K562 (cell line): ENCODE measurements at regions not wholly inside any gene's neighbourhood (a gene's known extent, or its start where the extent isn't known, plus 50 kb on each side); places are given as distances from the start of the nearest gene placed in this dataset.

ENCODE experiments used
- ATAC-seq: fragments of 200-7000 bp; cut with Tn5 transposase; 3 replicates; pipeline ENCODE4 v1.9.1; 2020; ENCODE audit warnings: moderate library complexity
- BruUV-seq: library from RNA; stranded (reverse); fragments of 400-500 nt; replicated peaks from 2 replicates; lab custom pipeline; 2021; lab: Mats Ljungman, UMichigan
- CTCF ChIA-PET: fragments of 300-600 bp; formaldehyde crosslinking; extraction: SDS; loops from one replicate; lab custom pipeline; 2021; ENCODE audit warnings: low intra/inter-chr PET ratio; lab: Yijun Ruan, JAX
- POLR2A ChIA-PET: fragments of 300-600, 350-650 bp; sonication (Branson Sonifier 250); formaldehyde crosslinking; extraction: SDS; loops from one replicate; lab custom pipeline; 2021; ENCODE audit warnings: antibody characterized with exemption, inconsistent platforms; lab: Yijun Ruan, JAX
- DNase-seq, 4 experiments: peaks; one replicate each; pipeline versions ENCODE4 v3.0.0 to v3.0.0-alpha.2; 2011 to 2018; ENCODE audit warnings: low spot score in 3 of 4, mixed read lengths in 3 of 4; ENCODE audit errors: extremely low read depth in 1 of 4
- FAIRE-seq: peaks from 2 replicates; lab custom pipeline; 2011; peaks lifted over from hg19 to GRCh38; lab: Jason Lieb, UNC
- H2AFZ ChIP-seq: 2 replicates; pipeline ENCODE4 v1.6.0; 2011; ENCODE audit warnings: low read depth, low read length, control low read depth, inconsistent platforms
- H3K27ac ChIP-seq: fragments of 200-600 bp; 3 replicates; pipeline ENCODE4 v1.8.0; 2011; ENCODE audit warnings: low read depth, mild to moderate bottlenecking, control low read depth, inconsistent platforms, low read length, moderate library complexity, mixed read lengths; ENCODE audit errors: extremely low read depth
- H3K27me3 ChIP-seq, 2 experiments: fragments of 300-600 bp in 1 of 2; 2 replicates in 1 of 2; 3 replicates in 1 of 2; pipeline versions ENCODE4 v1.6.0 to v1.8.0; 2011; ENCODE audit warnings: inconsistent platforms in 2 of 2, low read length in 2 of 2, mild to moderate bottlenecking in 1 of 2, mixed read lengths in 1 of 2, moderate library complexity in 1 of 2; ENCODE audit not compliant: control insufficient read depth in 2 of 2, insufficient read depth in 2 of 2
- H3K36me3 ChIP-seq: fragments of 300-600 bp; 3 replicates; pipeline ENCODE4 v1.8.0; 2011; ENCODE audit warnings: mild to moderate bottlenecking, low read length, inconsistent platforms; ENCODE audit not compliant: control insufficient read depth, insufficient read depth
- H3K4me1 ChIP-seq, 2 experiments: fragments of 200-600 bp in 1 of 2; replicated peaks in 1 of 2; 2 replicates in 1 of 2; 3 replicates in 1 of 2; pipeline versions ENCODE4 v1.5.1 to v1.8.0; 2011; ENCODE audit warnings: inconsistent platforms in 2 of 2, low read length in 2 of 2, mild to moderate bottlenecking in 1 of 2, mixed read lengths in 1 of 2, moderate library complexity in 1 of 2; ENCODE audit not compliant: control insufficient read depth in 2 of 2, insufficient read depth in 2 of 2
- H3K4me2 ChIP-seq: 2 replicates; pipeline ENCODE4 v1.6.1; 2011; ENCODE audit warnings: low read length, control low read depth, inconsistent platforms, mixed read lengths; ENCODE audit not compliant: insufficient read depth
- H3K4me3 ChIP-seq: fragments of 200-600 bp; sonication (generic), shearing (Covaris generic); 2 replicates; pipeline ENCODE4 v1.5.1; 2016; ENCODE audit warnings: control low read depth, inconsistent platforms
- H3K79me2 ChIP-seq: fragments of 200-600 bp; 3 replicates; pipeline ENCODE4 v1.8.0; 2011; ENCODE audit warnings: low read length, inconsistent platforms; ENCODE audit not compliant: control insufficient read depth, insufficient read depth
- H3K9ac ChIP-seq, 2 experiments: 2 replicates each; pipeline versions ENCODE4 v1.6.0 to v1.6.1; 2011; ENCODE audit warnings: low read depth in 2 of 2, low read length in 2 of 2, control low read depth in 1 of 2, inconsistent platforms in 1 of 2, mild to moderate bottlenecking in 1 of 2, mixed read lengths in 1 of 2; ENCODE audit not compliant: insufficient read depth in 1 of 2
- H3K9me1 ChIP-seq: one replicate; pipeline ENCODE4 v1.6.0; 2011; ENCODE audit warnings: inconsistent platforms, mild to moderate bottlenecking, low read length, moderate library complexity; ENCODE audit not compliant: control insufficient read depth, insufficient read depth
- H3K9me3 ChIP-seq: replicated peaks from 2 replicates; pipeline ENCODE4 v1.5.1; 2011; ENCODE audit warnings: low read depth, low read length, inconsistent platforms; ENCODE audit not compliant: control insufficient read depth, insufficient read depth
- H4K20me1 ChIP-seq: replicated peaks from 2 replicates; pipeline ENCODE4 v1.6.1; 2011; ENCODE audit warnings: low read length, inconsistent platforms, mixed read lengths; ENCODE audit not compliant: control insufficient read depth, insufficient read depth
- CBFA2T3 ChIP-seq: fragments of 450-650 bp; IDR thresholded peaks from 2 replicates; pipeline ENCODE4 v1.6.1; 2017
- DACH1 ChIP-seq: fragments of 450-650 bp; IDR thresholded peaks from 2 replicates; pipeline ENCODE4 v1.6.1; 2018; ENCODE audit not compliant: partially characterized antibody
- ERF ChIP-seq: fragments of 450-650 bp; formaldehyde crosslinking; IDR thresholded peaks from 2 replicates; pipeline ENCODE4 v1.4.0; 2020; ENCODE audit warnings: mild to moderate bottlenecking, mixed read lengths
- FOXK1 ChIP-seq: sonication (generic); formaldehyde crosslinking; IDR thresholded peaks from 2 replicates; pipeline ENCODE4 v1.8.0; 2022; ENCODE audit warnings: missing genetic modification reagents, mild to moderate bottlenecking, borderline replicate concordance
- HIVEP1 ChIP-seq: fragments of 250-450 bp; sonication (Bioruptor Pico); IDR thresholded peaks from 2 replicates; pipeline ENCODE4 v1.4.0; 2020; ENCODE audit warnings: mild to moderate bottlenecking
- MAZ ChIP-seq, 2 experiments: fragments of 450-650 bp in 1 of 2; sonication (generic) in 1 of 2; formaldehyde crosslinking; IDR thresholded peaks in 1 of 2; conservative IDR thresholded peaks in 1 of 2; 2 replicates each; pipeline versions ENCODE4 v1.4.0 to v1.5.0; 2020; ENCODE audit warnings: mild to moderate bottlenecking in 1 of 2, missing genetic modification reagents in 1 of 2
- PPARD ChIP-seq: fragments of 250-450 bp; sonication (Bioruptor Pico); IDR thresholded peaks from 2 replicates; pipeline ENCODE4 v1.8.0; 2022; ENCODE audit warnings: inconsistent platforms, mild to moderate bottlenecking, moderate library complexity
- SREBF1 ChIP-seq: fragments of 150-350 bp; IDR thresholded peaks from 2 replicates; pipeline ENCODE4 v1.6.1; 2014; ENCODE audit warnings: antibody characterized with exemption, low read depth, low read length, borderline replicate concordance
- TCF7 ChIP-seq: sonication (generic); IDR thresholded peaks from 2 replicates; pipeline ENCODE4 v1.6.1; 2016; ENCODE audit warnings: antibody characterized with exemption, borderline replicate concordance
- ZFX ChIP-seq: sonication (generic); formaldehyde crosslinking; IDR thresholded peaks from 2 replicates; pipeline ENCODE4 v1.8.0; 2022; ENCODE audit warnings: mild to moderate bottlenecking, missing genetic modification reagents, moderate library complexity
- ZNF12 ChIP-seq: sonication (generic); formaldehyde crosslinking; IDR thresholded peaks from 2 replicates; pipeline ENCODE4 v1.4.0; 2020; ENCODE audit warnings: mild to moderate bottlenecking, missing genetic modification reagents
- ZNF785 ChIP-seq: fragments of 250-450 bp; sonication (Bioruptor Pico); IDR thresholded peaks from 2 replicates; pipeline ENCODE4 v1.4.0; 2020; ENCODE audit warnings: mild to moderate bottlenecking
- WGBS: fragments of 100-300 bp; shearing (Covaris generic); methylation state at CpG from one replicate; pipeline ENCODE4 v1.1.6; 2016; ENCODE audit warnings: low coverage, mixed read lengths; ENCODE audit not compliant: insufficient coverage; ENCODE audit errors: missing lambda C conversion rate; 5-methylcytosine and 5-hydroxymethylcytosine counted together
- in situ Hi-C: fragments of 300-500 bp; cut with MboI; formaldehyde crosslinking; loops from 4 replicates; pipeline ENCODE4 v1.15.0; 2018; ENCODE audit warnings: inconsistent platforms, mixed read lengths
- intact Hi-C: fragments of 100-400 bp; cut with micrococcal nuclease; formaldehyde crosslinking; loops from 2 replicates; pipeline ENCODE4 v1.14.2; 2022
- TF ChIP-seq, protein P1 (sequence below): fragments of 250-450 bp; sonication (Bioruptor Pico); IDR thresholded peaks from 2 replicates; pipeline ENCODE4 v1.6.1; 2021; ENCODE audit warnings: mild to moderate bottlenecking
- TF ChIP-seq, protein P2 (sequence below), 2 experiments: fragments of 450-650 bp in 1 of 2; sonication (generic) in 1 of 2; formaldehyde crosslinking in 1 of 2; IDR thresholded peaks in 1 of 2; conservative IDR thresholded peaks in 1 of 2; 2 replicates each; pipeline versions ENCODE4 v1.6.1 to v1.8.1; 2016 to 2023; ENCODE audit warnings: mild to moderate bottlenecking in 2 of 2, moderate library complexity in 2 of 2, inconsistent platforms in 1 of 2, missing genetic modification reagents in 1 of 2
- TF ChIP-seq, protein P3 (sequence below): fragments of 450-650 bp; formaldehyde crosslinking; IDR thresholded peaks from 2 replicates; pipeline ENCODE4 v1.4.0; 2020; ENCODE audit warnings: mild to moderate bottlenecking, mixed read lengths

DNA sequence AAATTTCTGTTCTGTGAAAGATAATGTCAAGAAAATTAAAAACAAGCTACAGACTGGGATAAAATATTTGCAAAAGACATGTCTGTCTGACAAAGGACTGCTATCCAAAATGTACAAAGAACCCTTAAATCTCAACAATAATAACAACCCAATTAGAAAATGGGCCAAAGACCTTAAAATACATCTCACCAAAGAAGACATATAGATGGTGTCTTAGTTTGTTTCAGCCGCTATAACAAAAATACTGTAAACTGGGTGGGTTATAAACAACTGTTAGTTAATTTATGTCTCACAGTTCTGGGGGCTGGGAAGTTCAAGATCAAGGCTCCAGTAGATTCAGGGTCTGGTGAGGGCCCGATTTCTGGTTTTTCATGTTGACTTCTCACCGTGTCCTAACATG, 106.2 kb upstream of the AGTR1 start:
- intact Hi-C loops = no loop called here
- DNase-seq = no peak
- no peaks in the 10 kb centered on the region for H3K4me1 ChIP-seq
- H3K4me3 ChIP-seq = no peak overlapping the region
- ChIA-PET POLR2A (no interaction called here), CTCF (no interaction called here)
- no TSS peak for BruUV-seq
- no peak overlapping the region for H2AFZ ChIP-seq
- FAIRE-seq = no peak
- no peak overlapping the region for H3K27ac ChIP-seq
- 0% methylated on average over 3 of the region's 3 CpGs for WGBS
- H3K9me1 ChIP-seq = no peaks in the 10 kb centered on the region
- no peaks in the 10 kb centered on the region for H3K27me3 ChIP-seq
- H4K20me1 ChIP-seq = no peaks in the 10 kb centered on the region
- in situ Hi-C loops = no loop called here
- H3K9me3 ChIP-seq = no peaks in the 10 kb centered on the region
- H3K79me2 ChIP-seq = no peaks in the 10 kb centered on the region
- no peak overlapping the region for H3K9ac ChIP-seq
- H3K36me3 ChIP-seq = no peaks in the 10 kb centered on the region
- no peak for TF ChIP-seq HIVEP1
- no peak for TF ChIP-seq MAZ (CRISPR knock-in tag; conservative IDR thresholded peaks at IDR 0.05 in 1 of 2, IDR thresholded peaks at IDR 0.05 in 1 of 2)
- TF ChIP-seq CBFA2T3 = no peak
- TF ChIP-seq PPARD (CRISPR knock-in tag) = no peak
- TF ChIP-seq, protein P1, sequence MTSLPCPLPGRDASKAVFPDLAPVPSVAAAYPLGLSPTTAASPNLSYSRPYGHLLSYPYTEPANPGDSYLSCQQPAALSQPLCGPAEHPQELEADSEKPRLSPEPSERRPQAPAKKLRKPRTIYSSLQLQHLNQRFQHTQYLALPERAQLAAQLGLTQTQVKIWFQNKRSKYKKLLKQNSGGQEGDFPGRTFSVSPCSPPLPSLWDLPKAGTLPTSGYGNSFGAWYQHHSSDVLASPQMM (CRISPR knock-in tag) = no peak
- TF ChIP-seq ZNF12 (CRISPR knock-in tag) = no peak
- TF ChIP-seq DACH1 = no peak
- no peak for TF ChIP-seq ERF (CRISPR knock-in tag)
- TF ChIP-seq FOXK1 (CRISPR knock-in tag) = no peak
- TF ChIP-seq ZFX = no peak
- no peak for TF ChIP-seq TCF7
- TF ChIP-seq, protein P2, sequence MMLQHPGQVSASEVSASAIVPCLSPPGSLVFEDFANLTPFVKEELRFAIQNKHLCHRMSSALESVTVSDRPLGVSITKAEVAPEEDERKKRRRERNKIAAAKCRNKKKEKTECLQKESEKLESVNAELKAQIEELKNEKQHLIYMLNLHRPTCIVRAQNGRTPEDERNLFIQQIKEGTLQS (IDR thresholded peaks at IDR 0.05) = no peak
- TF ChIP-seq, protein P2 (CRISPR knock-in tag; conservative IDR thresholded peaks at IDR 0.05) = no peak
- TF ChIP-seq, protein P3, sequence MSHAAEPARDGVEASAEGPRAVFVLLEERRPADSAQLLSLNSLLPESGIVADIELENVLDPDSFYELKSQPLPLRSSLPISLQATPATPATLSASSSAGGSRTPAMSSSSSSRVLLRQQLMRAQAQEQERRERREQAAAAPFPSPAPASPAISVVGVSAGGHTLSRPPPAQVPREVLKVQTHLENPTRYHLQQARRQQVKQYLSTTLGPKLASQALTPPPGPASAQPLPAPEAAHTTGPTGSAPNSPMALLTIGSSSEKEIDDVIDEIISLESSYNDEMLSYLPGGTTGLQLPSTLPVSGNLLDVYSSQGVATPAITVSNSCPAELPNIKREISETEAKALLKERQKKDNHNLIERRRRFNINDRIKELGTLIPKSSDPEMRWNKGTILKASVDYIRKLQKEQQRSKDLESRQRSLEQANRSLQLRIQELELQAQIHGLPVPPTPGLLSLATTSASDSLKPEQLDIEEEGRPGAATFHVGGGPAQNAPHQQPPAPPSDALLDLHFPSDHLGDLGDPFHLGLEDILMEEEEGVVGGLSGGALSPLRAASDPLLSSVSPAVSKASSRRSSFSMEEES (CRISPR knock-in tag) = no peak
- TF ChIP-seq ZNF785 (CRISPR knock-in tag) = no peak
- no peak for TF ChIP-seq SREBF1
- H3K4me2 ChIP-seq = no peak overlapping the region
- no peak for ATAC-seq
